ENCODE measurements at regions not wholly inside any gene's neighbourhood (a gene's known extent, or its start where the extent isn't known, plus 50 kb on each side); places are given as distances from the start of the nearest gene placed in this dataset.

DNA sequence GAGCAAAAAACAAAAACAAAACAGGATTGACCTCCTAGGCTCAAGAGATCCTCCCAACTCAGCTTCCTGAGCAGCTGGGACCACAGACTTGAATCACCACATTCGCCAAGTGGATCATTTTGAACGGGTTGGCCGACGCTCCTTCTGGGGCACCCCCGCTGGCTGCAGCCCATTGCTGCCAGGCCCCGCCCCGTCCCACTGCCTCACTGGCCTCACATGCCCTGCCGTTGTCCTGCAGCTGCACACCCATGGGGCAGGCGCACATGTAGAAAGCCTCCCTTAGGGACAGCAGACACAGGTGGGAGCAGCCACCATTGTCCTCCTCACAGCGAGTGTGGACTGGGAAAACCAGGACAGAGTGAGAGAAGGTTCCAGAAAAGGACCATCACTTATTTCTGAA is 154.5 kb downstream of the CRYBB2 start:
- POLR2A ChIA-PET, result no interaction called here

DNA sequence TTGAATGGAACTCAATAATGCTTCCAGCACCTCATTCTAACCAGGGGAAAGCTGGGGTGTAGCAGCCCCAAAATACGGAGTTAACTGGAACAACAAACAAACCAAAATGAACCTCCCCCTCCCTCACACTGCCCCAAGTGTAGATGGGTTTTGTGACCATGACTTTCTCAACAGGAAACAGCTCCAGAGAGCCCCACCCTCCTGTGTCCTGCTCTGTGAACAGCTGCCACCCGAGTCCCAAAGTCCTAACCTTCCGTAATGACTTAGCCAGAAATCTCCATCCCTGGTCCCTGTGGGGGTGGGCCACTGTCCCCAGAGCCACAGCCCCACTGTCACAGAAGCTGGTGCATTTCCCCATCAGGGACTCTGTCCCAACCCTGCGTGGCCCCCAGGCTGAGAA is 155.4 kb downstream of the CRYBB2 start:
- H3K9me3 Mint-ChIP-seq, result no peaks in the 10 kb centered on the region
- no peak overlapping the region for H3K27ac Mint-ChIP-seq
- no peak overlapping the region for H3K4me3 Mint-ChIP-seq
- H3K27me3 Mint-ChIP-seq, result no peaks in the 10 kb centered on the region
- no peak for DNase-seq
- ChIA-PET CTCF (no interaction called here), POLR2A (no interaction called here)
- H3K4me1 Mint-ChIP-seq (ENCODE audit: low read depth), result peaks cover 1% of the 10 kb centered on the region
- peaks cover 10% of the 10 kb centered on the region for H3K36me3 Mint-ChIP-seq
- intact Hi-C loops (cut with micrococcal nuclease), result no loop called here

More for the DNA sequence above, 154.5 kb downstream of the CRYBB2 start:
- intact Hi-C loops (cut with micrococcal nuclease), result no loop called here
- Mint-ChIP-seq H3K36me3 (peaks cover 10% of the 10 kb centered on the region), H3K4me3 (no peak overlapping the region), H3K4me1 (ENCODE audit: low read depth) (peaks cover 1% of the 10 kb centered on the region), H3K27me3 (no peaks in the 10 kb centered on the region), H3K27ac (no peak overlapping the region), H3K9me3 (no peaks in the 10 kb centered on the region)
- DNase-seq, result no peak
- CTCF ChIA-PET, result no interaction called here

DNA sequence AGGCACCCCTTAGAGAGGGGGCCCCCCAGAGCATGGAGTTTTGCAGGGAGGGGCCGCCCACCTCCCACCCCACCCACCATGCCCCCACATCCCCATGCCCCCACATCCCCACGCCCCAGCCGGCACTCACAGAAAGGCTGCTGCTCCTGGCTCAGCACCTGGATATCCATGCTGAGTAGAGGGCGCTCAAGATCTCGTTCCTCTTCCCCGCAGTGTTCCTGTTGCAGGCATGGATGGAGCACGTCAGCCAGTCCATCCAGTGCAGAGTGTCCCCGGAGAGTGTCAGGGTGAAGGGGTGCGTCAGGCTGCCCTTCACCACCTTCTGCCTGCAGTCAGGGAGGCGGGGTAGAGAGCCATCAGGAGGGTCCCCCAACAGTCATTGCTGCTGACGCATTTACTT is 156.2 kb downstream of the CRYBB2 start:
- Mint-ChIP-seq H3K4me1 (ENCODE audit: low read depth) (peaks cover 1% of the 10 kb centered on the region), H3K27ac (no peak overlapping the region), H3K36me3 (peaks cover 11% of the 10 kb centered on the region), H3K9me3 (no peaks in the 10 kb centered on the region), H3K4me3 (no peak overlapping the region), H3K27me3 (no peaks in the 10 kb centered on the region)
- DNase-seq, result no peak
- ChIA-PET POLR2A (no interaction called here), CTCF (no interaction called here)
- intact Hi-C loops (cut with micrococcal nuclease), result no loop called here

DNA sequence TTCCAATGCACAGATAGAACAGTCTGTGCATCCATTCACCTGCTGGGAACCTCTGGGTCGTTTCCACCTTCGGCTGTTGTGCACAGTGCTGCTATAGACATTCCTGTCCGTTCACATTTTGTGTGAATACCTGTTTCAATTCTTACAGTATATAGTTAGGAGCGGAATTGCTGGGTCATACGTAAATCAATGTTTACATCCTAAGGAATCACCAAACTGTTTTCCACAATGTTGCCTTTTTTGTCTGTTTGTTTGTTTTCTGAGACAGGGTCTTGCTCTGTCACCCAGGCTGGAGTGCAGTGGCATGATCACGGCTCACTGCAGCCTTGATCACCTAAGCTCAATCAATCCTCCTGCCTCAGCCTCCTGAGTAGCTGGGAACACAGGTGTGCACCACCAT is 158.3 kb downstream of the CRYBB2 start:
- Mint-ChIP-seq H3K9me3 (no peaks in the 10 kb centered on the region), H3K27ac (no peak overlapping the region), H3K36me3 (peaks cover 9% of the 10 kb centered on the region), H3K4me3 (no peak overlapping the region), H3K4me1 (ENCODE audit: low read depth) (peaks cover 1% of the 10 kb centered on the region), H3K27me3 (no peaks in the 10 kb centered on the region)
- intact Hi-C loops (cut with micrococcal nuclease), result no loop called here
- DNase-seq, result no peak
- ChIA-PET CTCF (no interaction called here), POLR2A (no interaction called here)

DNA sequence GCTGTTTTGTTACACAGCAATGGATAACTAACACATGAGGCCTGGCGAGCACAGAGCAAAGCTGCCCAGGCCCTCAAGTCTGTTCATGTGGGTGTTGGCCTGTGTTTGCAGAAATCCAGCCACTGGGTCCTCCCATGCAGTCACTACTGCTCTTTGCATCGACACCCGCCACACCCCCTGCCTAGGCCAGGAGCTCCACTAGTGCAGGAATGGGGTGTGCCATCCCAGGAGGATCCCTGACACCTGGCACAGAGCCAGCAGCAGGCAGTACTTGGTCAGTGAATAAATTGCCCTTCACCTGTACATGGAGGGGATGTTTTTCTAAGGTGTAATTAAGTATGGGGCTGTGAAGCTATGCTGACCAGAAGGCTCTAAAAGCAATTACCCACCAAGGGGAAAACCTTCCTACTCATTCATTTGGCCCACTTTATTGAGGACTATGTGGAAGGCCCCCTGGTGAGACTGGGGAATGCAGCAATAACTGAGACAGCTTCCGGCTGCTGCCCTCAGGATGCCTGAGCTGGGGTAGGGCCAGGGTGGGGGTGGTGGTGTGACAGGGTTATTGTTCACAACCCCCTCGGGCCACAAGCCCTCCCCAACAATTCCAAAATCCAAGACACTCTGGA is 160.8 kb downstream of the CRYBB2 start:
- H3K27me3 Mint-ChIP-seq, result no peaks in the 10 kb centered on the region
- ChIA-PET POLR2A (no interaction called here), CTCF (interaction anchor here (0.6 kb wide), 1 partner anchor 237 kb away, joined by 3 read pairs; no protein-coding TSS in a partner anchor)
- H3K27ac Mint-ChIP-seq, result no peak overlapping the region
- peaks cover 9% of the 10 kb centered on the region for H3K36me3 Mint-ChIP-seq
- peaks cover 5% of the 10 kb centered on the region for H3K4me1 Mint-ChIP-seq (ENCODE audit: low read depth)
- no peak overlapping the region for H3K4me3 Mint-ChIP-seq
- intact Hi-C loops (cut with micrococcal nuclease), result no loop called here
- H3K9me3 Mint-ChIP-seq, result no peaks in the 10 kb centered on the region
- no peak for DNase-seq

DNA sequence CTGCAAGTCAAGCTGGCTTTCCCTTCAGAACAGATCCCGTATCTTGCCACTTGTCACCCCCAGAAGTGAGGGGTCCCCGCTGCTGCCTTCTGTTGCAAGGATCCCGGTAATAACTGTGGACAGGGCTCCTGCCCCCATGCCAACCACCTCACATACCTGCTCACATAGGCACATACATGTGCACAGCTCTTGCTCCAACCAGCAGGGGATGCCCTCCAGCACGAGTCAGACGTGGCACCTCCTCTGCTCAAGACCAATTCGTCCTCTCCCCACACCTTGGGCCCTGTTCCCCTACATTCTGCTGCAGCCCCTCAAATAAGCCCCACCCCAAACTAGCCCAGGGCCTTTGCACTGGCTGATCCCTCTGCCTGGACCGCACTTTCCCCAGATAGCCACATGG is 163.3 kb downstream of the CRYBB2 start:
- intact Hi-C loops (cut with micrococcal nuclease), result no loop called here
- peaks cover 2% of the 10 kb centered on the region for H3K36me3 Mint-ChIP-seq
- ChIA-PET POLR2A (no interaction called here), CTCF (no interaction called here)
- no peaks in the 10 kb centered on the region for H3K9me3 Mint-ChIP-seq
- no peaks in the 10 kb centered on the region for H3K27me3 Mint-ChIP-seq
- peaks cover 28% of the 10 kb centered on the region for H3K4me1 Mint-ChIP-seq (ENCODE audit: low read depth)
- H3K27ac Mint-ChIP-seq, result no peak overlapping the region
- no peak for DNase-seq
- H3K4me3 Mint-ChIP-seq, result no peak overlapping the region

DNA sequence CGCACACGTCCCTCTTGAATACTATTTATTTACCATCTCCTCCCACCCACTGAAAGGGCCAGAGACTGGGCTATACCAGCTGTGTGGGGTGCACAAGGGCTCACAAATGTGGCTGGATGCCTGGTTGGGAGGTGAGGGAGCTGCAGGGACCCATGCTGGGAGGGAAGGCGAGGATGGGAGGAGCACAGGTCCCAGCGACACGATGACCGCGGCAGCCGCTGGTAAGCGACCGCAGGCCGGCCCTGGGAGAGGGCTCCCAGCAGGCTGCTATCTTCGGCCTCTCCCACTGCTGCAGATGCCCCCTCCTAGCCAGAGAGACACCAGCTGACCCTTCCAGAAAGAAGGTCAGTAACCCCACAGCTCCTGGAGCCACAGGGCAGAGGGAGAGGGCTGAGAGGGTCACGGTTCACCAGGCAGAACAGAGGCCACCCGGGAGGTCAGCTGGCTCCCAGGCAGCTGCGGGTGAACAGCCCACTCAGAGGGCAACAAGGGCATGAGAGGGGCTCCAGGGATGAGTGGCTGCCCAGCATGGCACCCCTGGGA is 163.9 kb downstream of the CRYBB2 start:
- DNase-seq, result no peak
- ChIA-PET CTCF (no interaction called here), POLR2A (no interaction called here)
- Mint-ChIP-seq H3K4me1 (ENCODE audit: low read depth) (peaks cover 29% of the 10 kb centered on the region), H3K27me3 (no peaks in the 10 kb centered on the region), H3K4me3 (no peak overlapping the region), H3K36me3 (peaks cover 2% of the 10 kb centered on the region), H3K9me3 (no peaks in the 10 kb centered on the region), H3K27ac (no peak overlapping the region)
- intact Hi-C loops (cut with micrococcal nuclease), result no loop called here

DNA sequence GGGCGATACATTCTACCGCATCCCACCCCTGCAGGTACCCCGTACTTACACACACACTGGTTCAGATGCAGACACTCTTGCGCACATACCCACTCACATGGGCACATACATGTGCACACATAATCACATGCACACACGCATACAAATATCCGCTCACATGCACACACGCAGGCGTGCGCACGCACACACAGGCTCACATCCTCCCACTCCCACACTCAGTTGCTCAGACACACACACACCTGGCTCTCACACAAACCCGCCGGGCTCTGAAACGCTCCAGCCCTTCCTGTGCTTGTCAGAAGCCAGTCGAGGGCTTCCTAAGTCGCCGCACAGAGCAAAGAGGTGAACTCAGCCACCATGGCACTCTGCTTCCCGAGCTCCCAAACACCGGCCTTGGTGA is 164.5 kb downstream of the CRYBB2 start:
- intact Hi-C loops (cut with micrococcal nuclease), result no loop called here
- no peak overlapping the region for H3K27ac Mint-ChIP-seq
- ChIA-PET POLR2A (no interaction called here), CTCF (no interaction called here)
- H3K4me3 Mint-ChIP-seq, result no peak overlapping the region
- no peaks in the 10 kb centered on the region for H3K27me3 Mint-ChIP-seq
- no peak for DNase-seq
- H3K9me3 Mint-ChIP-seq, result no peaks in the 10 kb centered on the region
- peaks cover 2% of the 10 kb centered on the region for H3K36me3 Mint-ChIP-seq
- H3K4me1 Mint-ChIP-seq (ENCODE audit: low read depth), result peaks cover 35% of the 10 kb centered on the region

DNA sequence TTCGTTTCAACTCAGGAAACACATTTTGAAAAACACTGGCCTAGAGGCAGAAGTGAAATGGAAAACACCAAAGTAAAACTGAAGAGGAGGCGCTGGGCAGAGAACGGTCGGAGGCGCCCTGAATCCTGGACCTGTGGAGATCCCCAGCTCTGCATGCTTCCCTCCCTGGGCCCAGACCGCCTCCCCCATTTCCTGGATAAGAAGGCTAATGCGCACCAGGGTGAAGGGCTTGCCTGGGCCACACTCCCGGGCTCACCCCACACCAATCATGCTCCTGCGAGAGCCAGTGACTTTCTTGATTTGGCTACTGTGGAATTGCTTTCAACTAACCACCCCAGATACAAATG is 167.1 kb downstream of the CRYBB2 start:
- Mint-ChIP-seq H3K36me3 (no peaks in the 10 kb centered on the region), H3K9me3 (no peaks in the 10 kb centered on the region), H3K27ac (no peak overlapping the region), H3K4me1 (ENCODE audit: low read depth) (peaks cover 53% of the 10 kb centered on the region), H3K27me3 (no peaks in the 10 kb centered on the region), H3K4me3 (no peak overlapping the region)
- ChIA-PET POLR2A (no interaction called here), CTCF (no interaction called here)
- intact Hi-C loops (cut with micrococcal nuclease), result no loop called here
- no peak for DNase-seq

DNA sequence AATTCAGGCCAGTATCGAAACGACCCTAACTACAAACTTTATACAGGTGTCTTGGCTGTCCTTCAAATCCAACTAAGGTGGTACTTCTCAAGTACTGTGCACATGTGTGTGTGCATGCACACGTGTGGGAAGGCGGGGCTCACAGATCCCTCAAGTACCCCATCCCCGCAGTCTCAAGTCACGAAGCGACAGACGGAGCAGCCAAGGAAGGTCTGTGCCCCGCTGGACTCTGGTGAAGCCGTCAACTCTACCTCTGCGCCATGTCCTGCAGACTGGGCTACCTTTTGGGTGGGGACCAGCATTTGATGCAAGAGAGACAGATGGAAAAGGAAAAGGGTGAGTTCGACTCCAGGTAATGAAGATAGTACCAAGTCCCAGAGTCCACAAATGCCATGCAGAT is 169.0 kb downstream of the CRYBB2 start:
- Mint-ChIP-seq H3K36me3 (no peaks in the 10 kb centered on the region), H3K27ac (no peak overlapping the region), H3K9me3 (no peaks in the 10 kb centered on the region), H3K4me1 (ENCODE audit: low read depth) (peaks cover 53% of the 10 kb centered on the region), H3K4me3 (no peak overlapping the region), H3K27me3 (no peaks in the 10 kb centered on the region)
- no peak for DNase-seq
- intact Hi-C loops (cut with micrococcal nuclease), result no loop called here
- ChIA-PET POLR2A (no interaction called here), CTCF (no interaction called here)

DNA sequence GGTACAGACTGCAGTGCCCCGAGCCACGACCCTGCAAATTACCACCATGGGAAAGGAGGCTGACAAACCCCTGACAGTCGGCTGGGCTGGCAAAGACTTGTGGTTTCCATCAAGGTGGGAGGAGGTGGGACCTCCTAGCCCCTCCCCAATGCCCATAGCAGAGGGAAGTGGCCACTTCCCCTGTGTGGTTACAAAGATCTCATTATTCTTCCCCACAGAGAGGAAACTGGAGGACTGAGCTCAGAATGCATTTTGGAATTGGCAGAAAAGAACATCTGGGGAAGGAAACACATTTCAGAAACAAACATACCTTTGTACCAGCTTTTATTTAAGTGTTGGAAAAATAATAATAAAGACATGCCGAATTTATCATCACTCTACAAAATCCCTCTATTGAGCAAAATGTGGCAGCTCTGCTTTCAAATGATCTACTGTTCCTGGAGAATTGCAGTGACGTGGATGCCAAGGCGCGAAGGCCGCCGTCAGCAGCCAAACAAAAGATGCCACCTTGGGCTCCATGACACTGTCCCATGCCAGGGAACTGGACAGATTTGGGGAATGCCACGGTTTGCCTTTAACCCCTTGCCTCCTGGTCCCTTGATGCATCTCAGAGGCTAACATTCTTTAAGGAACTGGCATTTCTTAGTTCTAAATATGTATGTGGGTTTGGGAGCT is 169.6 kb downstream of the CRYBB2 start:
- H3K27ac Mint-ChIP-seq, result no peak overlapping the region
- DNase-seq, result no peak
- no peaks in the 10 kb centered on the region for H3K27me3 Mint-ChIP-seq
- no peaks in the 10 kb centered on the region for H3K9me3 Mint-ChIP-seq
- ChIA-PET POLR2A (no interaction called here), CTCF (no interaction called here)
- H3K4me3 Mint-ChIP-seq, result no peak overlapping the region
- H3K36me3 Mint-ChIP-seq, result no peaks in the 10 kb centered on the region
- H3K4me1 Mint-ChIP-seq (ENCODE audit: low read depth), result peaks cover 50% of the 10 kb centered on the region
- intact Hi-C loops (cut with micrococcal nuclease), result no loop called here

DNA sequence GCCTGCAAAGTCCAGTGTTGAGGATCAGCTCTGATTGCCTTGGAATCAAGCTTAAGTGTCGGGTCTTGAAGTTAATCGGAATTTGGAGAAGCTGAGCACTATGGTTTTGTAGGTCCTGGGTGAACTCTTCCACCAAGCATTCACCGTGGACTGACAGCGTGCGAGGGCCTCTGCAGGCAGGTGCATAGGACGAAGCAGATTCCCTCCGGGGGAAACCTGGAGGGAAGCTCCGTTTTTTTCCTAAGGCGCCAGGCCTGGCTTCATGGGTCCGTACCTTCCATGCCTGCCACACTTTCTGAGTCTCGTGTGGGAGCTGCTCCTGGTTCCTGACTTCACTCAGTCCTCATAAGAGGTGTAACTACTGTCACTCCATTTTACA is 170.1 kb downstream of the CRYBB2 start:
- DNase-seq, result no peak
- Mint-ChIP-seq H3K36me3 (no peaks in the 10 kb centered on the region), H3K9me3 (no peaks in the 10 kb centered on the region), H3K27me3 (no peaks in the 10 kb centered on the region), H3K27ac (no peak overlapping the region), H3K4me1 (ENCODE audit: low read depth) (peaks cover 49% of the 10 kb centered on the region), H3K4me3 (no peak overlapping the region)
- CTCF ChIA-PET, result no interaction called here
- POLR2A ChIA-PET, result no interaction called here
- intact Hi-C loops (cut with micrococcal nuclease), result no loop called here
